Progenitor cell of endocrine pancreas (in vitro differentiated cells): ENCODE measurements at regions not wholly inside any gene's neighbourhood (a gene's known extent, or its start where the extent isn't known, plus 50 kb on each side); places are given as distances from the start of the nearest gene placed in this dataset.

Experiments
- DNase-seq: peaks from one replicate; pipeline ENCODE4 v3.0.0; 2021; ENCODE audit warnings: low spot score; ENCODE audit not compliant: unreplicated experiment
- H3K27ac Mint-ChIP-seq: 2 replicates; pipeline ENCODE4 v1.8.0; 2021; ENCODE audit warnings: mild to moderate bottlenecking, moderate library complexity, mixed read lengths
- H3K27me3 Mint-ChIP-seq: 2 replicates; pipeline ENCODE4 v1.8.0; 2021; ENCODE audit warnings: mixed read lengths
- H3K36me3 Mint-ChIP-seq: 2 replicates; pipeline ENCODE4 v1.8.0; 2022; ENCODE audit warnings: mixed read lengths; ENCODE audit not compliant: insufficient read depth
- H3K4me1 Mint-ChIP-seq: 2 replicates; pipeline ENCODE4 v1.8.0; 2021; ENCODE audit warnings: low read depth, mixed read lengths
- H3K4me3 Mint-ChIP-seq: 2 replicates; pipeline ENCODE4 v1.8.0; 2021; ENCODE audit warnings: low read depth, mild to moderate bottlenecking, moderate library complexity, mixed read lengths
- H3K9me3 Mint-ChIP-seq: 2 replicates; pipeline ENCODE4 v1.8.0; 2021; ENCODE audit warnings: low read depth, mixed read lengths
- TF ChIP-seq, protein P1 (sequence below): fragments of 200-600 bp; sonication (generic); IDR thresholded peaks from one replicate; pipeline ENCODE4 v1.5.0; 2021; ENCODE audit warnings: antibody characterized with exemption, mild to moderate bottlenecking; ENCODE audit not compliant: unreplicated experiment

GRCh38 chr10:118163217-118163616 lies 116.5 kb upstream of the RAB11FIP2 start:
- no peaks in the 10 kb centered on the region for H3K9me3 Mint-ChIP-seq
- no peaks in the 10 kb centered on the region for H3K4me1 Mint-ChIP-seq
- H3K27me3 Mint-ChIP-seq, result peaks cover 3% of the 10 kb centered on the region
- DNase-seq, result no peak
- H3K27ac Mint-ChIP-seq, result no peak overlapping the region
- TF ChIP-seq, protein P1, sequence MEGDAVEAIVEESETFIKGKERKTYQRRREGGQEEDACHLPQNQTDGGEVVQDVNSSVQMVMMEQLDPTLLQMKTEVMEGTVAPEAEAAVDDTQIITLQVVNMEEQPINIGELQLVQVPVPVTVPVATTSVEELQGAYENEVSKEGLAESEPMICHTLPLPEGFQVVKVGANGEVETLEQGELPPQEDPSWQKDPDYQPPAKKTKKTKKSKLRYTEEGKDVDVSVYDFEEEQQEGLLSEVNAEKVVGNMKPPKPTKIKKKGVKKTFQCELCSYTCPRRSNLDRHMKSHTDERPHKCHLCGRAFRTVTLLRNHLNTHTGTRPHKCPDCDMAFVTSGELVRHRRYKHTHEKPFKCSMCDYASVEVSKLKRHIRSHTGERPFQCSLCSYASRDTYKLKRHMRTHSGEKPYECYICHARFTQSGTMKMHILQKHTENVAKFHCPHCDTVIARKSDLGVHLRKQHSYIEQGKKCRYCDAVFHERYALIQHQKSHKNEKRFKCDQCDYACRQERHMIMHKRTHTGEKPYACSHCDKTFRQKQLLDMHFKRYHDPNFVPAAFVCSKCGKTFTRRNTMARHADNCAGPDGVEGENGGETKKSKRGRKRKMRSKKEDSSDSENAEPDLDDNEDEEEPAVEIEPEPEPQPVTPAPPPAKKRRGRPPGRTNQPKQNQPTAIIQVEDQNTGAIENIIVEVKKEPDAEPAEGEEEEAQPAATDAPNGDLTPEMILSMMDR, result no peak
- no peak overlapping the region for H3K4me3 Mint-ChIP-seq
- no peaks in the 10 kb centered on the region for H3K36me3 Mint-ChIP-seq

- Mint-ChIP-seq H3K27me3 (no peaks in the 10 kb centered on the region), H3K9me3 (no peaks in the 10 kb centered on the region), H3K36me3 (no peaks in the 10 kb centered on the region), H3K27ac (no peak overlapping the region), H3K4me3 (no peak overlapping the region), H3K4me1 (no peaks in the 10 kb centered on the region)
- no peak for DNase-seq
- TF ChIP-seq, protein P1, result no peak
These were observed 114.9 kb upstream of the RAB11FIP2 start for GRCh38 chr10:118161461-118162246.

- Mint-ChIP-seq H3K27ac (no peak overlapping the region), H3K27me3 (no peaks in the 10 kb centered on the region), H3K4me3 (no peak overlapping the region), H3K4me1 (peaks cover 10% of the 10 kb centered on the region), H3K9me3 (peaks cover 11% of the 10 kb centered on the region), H3K36me3 (no peaks in the 10 kb centered on the region)
- TF ChIP-seq, protein P1, result no peak
- DNase-seq, result no peak
These were observed 106.5 kb upstream of the RAB11FIP2 start for GRCh38 chr10:118153287-118153686.

DNA sequence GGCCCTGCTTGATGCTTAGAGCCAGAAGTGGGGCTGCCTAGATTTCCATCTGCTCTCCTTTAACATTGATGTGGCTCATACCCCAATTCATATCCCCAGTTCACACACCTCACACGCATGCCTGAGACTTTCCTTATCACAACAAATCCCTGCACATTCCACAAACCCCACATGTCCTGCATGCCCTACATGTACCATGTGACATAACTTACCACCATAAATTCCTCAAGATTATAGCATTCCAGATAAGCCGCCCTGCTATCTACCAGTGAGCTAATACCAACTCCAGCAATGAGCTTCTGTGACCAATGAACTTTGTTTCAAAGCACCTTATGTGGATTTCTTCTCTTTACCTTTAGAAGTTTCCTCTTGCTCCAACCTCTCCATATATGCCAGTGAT lies 104.7 kb upstream of the RAB11FIP2 start:
- Mint-ChIP-seq H3K27ac (no peak overlapping the region), H3K4me3 (no peak overlapping the region), H3K27me3 (no peaks in the 10 kb centered on the region), H3K9me3 (peaks cover 11% of the 10 kb centered on the region), H3K4me1 (peaks cover 15% of the 10 kb centered on the region), H3K36me3 (no peaks in the 10 kb centered on the region)
- TF ChIP-seq, protein P1, result no peak
- DNase-seq, result no peak

DNA sequence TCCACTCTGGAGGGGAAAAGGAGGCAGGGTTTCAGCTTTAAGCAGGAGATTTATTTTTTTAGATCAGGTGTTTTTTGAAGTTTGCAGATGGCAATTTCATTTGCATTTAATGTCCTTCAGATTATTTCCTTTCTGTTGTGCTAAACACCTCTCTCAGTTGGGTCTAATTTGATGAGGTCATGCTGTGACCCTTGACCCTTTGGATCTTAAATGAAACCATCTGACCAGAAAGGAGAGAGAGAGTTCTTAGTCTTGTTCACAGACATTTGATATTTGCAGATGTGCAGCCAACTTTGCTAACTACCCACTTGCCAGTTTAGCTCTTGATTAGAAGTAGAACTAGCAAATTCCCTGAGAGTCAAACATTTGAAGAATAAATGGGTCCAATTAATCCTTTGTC lies 101.5 kb upstream of the RAB11FIP2 start:
- no peak for DNase-seq
- no peak overlapping the region for H3K4me3 Mint-ChIP-seq
- H3K9me3 Mint-ChIP-seq, result peaks cover 3% of the 10 kb centered on the region
- peaks cover 15% of the 10 kb centered on the region for H3K4me1 Mint-ChIP-seq
- TF ChIP-seq, protein P1, result no peak
- H3K36me3 Mint-ChIP-seq, result no peaks in the 10 kb centered on the region
- no peaks in the 10 kb centered on the region for H3K27me3 Mint-ChIP-seq
- no peak overlapping the region for H3K27ac Mint-ChIP-seq
